Stimulated activated CD4-positive, alpha-beta T cell treated with anti-CD3 and anti-CD28 coated beads, Interleukin-15, amount 100 ng/mL, for 1 hour (primary cell): ENCODE measurements at regions not wholly inside any gene's neighbourhood (a gene's known extent, or its start where the extent isn't known, plus 50 kb on each side); places are given as distances from the start of the nearest gene placed in this dataset.
"Not testable (repeated sequence)": the region's sequence is repeated elsewhere in the genome, so short reads cannot be mapped to it uniquely, and the experiment has no call there.

Experiments used
- DNase-seq, 2 donors: peaks; one replicate each; pipeline ENCODE4 v3.0.0-alpha.2; 2020; ENCODE audit warnings: low read depth in 1 of 2, low spot score in 1 of 2

- DNase-seq = no peak
Measured at GRCh38 chr1:224061436-224061835, 52.5 kb upstream of the FBXO28 start.

GRCh38 chr1:224059897-224060427, 53.9 kb upstream of the FBXO28 start:
- DNase-seq = no peak

- DNase-seq = no peak
Measured at GRCh38 chr1:224058303-224058702, 55.6 kb upstream of the FBXO28 start.

- no peak for DNase-seq
Measured at GRCh38 chr1:224057461-224058199, 56.3 kb upstream of the FBXO28 start.

GRCh38 chr1:224054611-224055010, 59.3 kb upstream of the FBXO28 start:
- DNase-seq = no peak

GRCh38 chr1:224054012-224054411, 59.9 kb upstream of the FBXO28 start:
- DNase-seq = no peak

GRCh38 chr1:224053456-224053855, 60.5 kb upstream of the FBXO28 start:
- no peak for DNase-seq

GRCh38 chr1:224052772-224053171, 61.1 kb upstream of the FBXO28 start:
- no peak for DNase-seq

GRCh38 chr1:224051782-224052181, 62.1 kb upstream of the FBXO28 start:
- DNase-seq = not testable (repeated sequence)

GRCh38 chr1:224051086-224051406, 62.9 kb upstream of the FBXO28 start:
- DNase-seq = no peak

- no peak for DNase-seq
Measured at GRCh38 chr1:224047538-224047937, 66.4 kb upstream of the FBXO28 start.

GRCh38 chr1:224045556-224045955, 68.4 kb upstream of the FBXO28 start:
- no peak for DNase-seq

GRCh38 chr1:224044420-224044819, 69.5 kb upstream of the FBXO28 start:
- DNase-seq = no peak

- DNase-seq = no peak
Measured at GRCh38 chr1:224042557-224043118, 71.3 kb upstream of the FBXO28 start.

- DNase-seq = no peak
Measured at GRCh38 chr1:224041032-224041431, 72.9 kb upstream of the FBXO28 start.

- not testable (repeated sequence) for DNase-seq
Measured at GRCh38 chr1:224040423-224040822, 73.5 kb upstream of the FBXO28 start.

GRCh38 chr1:224040006-224040405, 73.9 kb upstream of the FBXO28 start:
- DNase-seq = not testable (repeated sequence)

- DNase-seq = not testable (repeated sequence)
Measured at GRCh38 chr1:224038832-224039231, 75.1 kb upstream of the FBXO28 start.

GRCh38 chr1:224037362-224037761, 76.5 kb upstream of the FBXO28 start:
- not testable (repeated sequence) for DNase-seq

GRCh38 chr1:224032608-224033276, 81.2 kb upstream of the FBXO28 start:
- DNase-seq = not testable (repeated sequence)

- DNase-seq = not testable (repeated sequence)
Measured at GRCh38 chr1:224031986-224032385, 81.9 kb upstream of the FBXO28 start.

GRCh38 chr1:224030257-224030656, 83.7 kb upstream of the FBXO28 start:
- DNase-seq = not testable (repeated sequence)
